T47D (cell line): ENCODE measurements at regions not wholly inside any gene's neighbourhood (a gene's known extent, or its start where the extent isn't known, plus 50 kb on each side); places are given as distances from the start of the nearest gene placed in this dataset.
"Not testable (repeated sequence)": the region's sequence is repeated elsewhere in the genome, so short reads cannot be mapped to it uniquely, and the experiment has no call there.

Experiments used
- DNase-seq, 2 experiments: peaks; one replicate each; pipeline versions ENCODE4 v3.0.0 to v3.0.0-alpha.2; 2011 to 2012; ENCODE audit warnings: low read depth in 1 of 2, low spot score in 1 of 2
- JUND ChIP-seq: IDR thresholded peaks from 2 replicates; pipeline ENCODE4 v1.6.1; 2012; ENCODE audit warnings: low read depth
- in situ Hi-C: cut with HindIII; loops from 2 replicates; pipeline ENCODE4 v1.10.0; 2016; ENCODE audit warnings: low sequenced_read_pairs, low pct_unique_long_range_greater_than_20kb

GRCh38 chr13:62110079-62110478 lies 694.4 kb upstream of the PCDH20 start:
- in situ Hi-C loops, result no loop called here
- TF ChIP-seq JUND, result no peak
- no peak for DNase-seq

- DNase-seq, in situ Hi-C loops: not testable (repeated sequence)
Measured at GRCh38 chr13:62104136-62104535, 688.5 kb upstream of the PCDH20 start.

GRCh38 chr13:62096652-62097051 lies 681.0 kb upstream of the PCDH20 start:
- no peak for DNase-seq
- in situ Hi-C loops, result no loop called here
- TF ChIP-seq JUND, result no peak

- in situ Hi-C loops, result no loop called here
- no peak for DNase-seq
- no peak for TF ChIP-seq JUND
Measured at GRCh38 chr13:62094932-62095331, 679.3 kb upstream of the PCDH20 start.

- in situ Hi-C loops, result no loop called here
- TF ChIP-seq JUND, result no peak
- DNase-seq, result no peak
Measured at GRCh38 chr13:62093984-62094780, 678.5 kb upstream of the PCDH20 start.

- DNase-seq, result no peak
- in situ Hi-C loops, result no loop called here
- TF ChIP-seq JUND, result no peak
Measured at GRCh38 chr13:62092949-62093348, 677.3 kb upstream of the PCDH20 start.

GRCh38 chr13:62092536-62092935 lies 676.9 kb upstream of the PCDH20 start:
- DNase-seq, result no peak
- in situ Hi-C loops, result no loop called here
- no peak for TF ChIP-seq JUND

- in situ Hi-C loops, result no loop called here
- no peak for TF ChIP-seq JUND
- no peak for DNase-seq
Measured at GRCh38 chr13:62088165-62088564, 672.5 kb upstream of the PCDH20 start.

- in situ Hi-C loops, result no loop called here
- no peak for DNase-seq
- no peak for TF ChIP-seq JUND
Measured at GRCh38 chr13:62087124-62087523, 671.5 kb upstream of the PCDH20 start.

- in situ Hi-C loops, result no loop called here
- TF ChIP-seq JUND, result no peak
- DNase-seq, result no peak
Measured at GRCh38 chr13:62085337-62086229, 669.9 kb upstream of the PCDH20 start.

GRCh38 chr13:62084728-62085127 lies 669.1 kb upstream of the PCDH20 start:
- DNase-seq, result no peak
- in situ Hi-C loops, result no loop called here
- no peak for TF ChIP-seq JUND

- no peak for DNase-seq
- in situ Hi-C loops, result no loop called here
Measured at GRCh38 chr13:62067821-62068220, 652.2 kb upstream of the PCDH20 start.

GRCh38 chr13:62065016-62065415 lies 649.4 kb upstream of the PCDH20 start:
- in situ Hi-C loops, result no loop called here
- no peak for TF ChIP-seq JUND
- DNase-seq, result no peak

More at GRCh38 chr13:62067821-62068220, 652.2 kb upstream of the PCDH20 start:
- no peak for TF ChIP-seq JUND
